Muscle of leg (tissue), 3 donors: ENCODE measurements at regions not wholly inside any gene's neighbourhood (a gene's known extent, or its start where the extent isn't known, plus 50 kb on each side); places are given as distances from the start of the nearest gene placed in this dataset.

Experiments
- DNase-seq: peaks from one replicate; pipeline ENCODE4 v3.0.0; 2013
- H3K27ac ChIP-seq: one replicate; pipeline ENCODE4 v1.5.1; 2013; ENCODE audit warnings: mild to moderate bottlenecking, low read length, control low read depth
- H3K27me3 ChIP-seq: one replicate; pipeline ENCODE4 v1.6.1; 2013; ENCODE audit warnings: low read length; ENCODE audit not compliant: control insufficient read depth, insufficient read depth
- H3K36me3 ChIP-seq: one replicate; pipeline ENCODE4 v1.6.1; 2013; ENCODE audit warnings: low read length; ENCODE audit not compliant: control insufficient read depth, insufficient read depth
- H3K4me1 ChIP-seq: one replicate; pipeline ENCODE4 v1.6.1; 2013; ENCODE audit warnings: low read length; ENCODE audit not compliant: control insufficient read depth, insufficient read depth
- H3K4me3 ChIP-seq: one replicate; pipeline ENCODE4 v1.5.1; 2013; ENCODE audit warnings: low read length, control low read depth
- H3K9me3 ChIP-seq: replicated peaks from 2 replicates; pipeline ENCODE4 v1.6.1; 2013; ENCODE audit warnings: low read depth, low read length; ENCODE audit not compliant: control insufficient read depth
- WGBS: methylation state at CpG from one replicate; pipeline ENCODE4 v1.1.5; 2013; ENCODE audit warnings: missing lambda C conversion rate; ENCODE audit not compliant: insufficient coverage; 5-methylcytosine and 5-hydroxymethylcytosine counted together

DNA sequence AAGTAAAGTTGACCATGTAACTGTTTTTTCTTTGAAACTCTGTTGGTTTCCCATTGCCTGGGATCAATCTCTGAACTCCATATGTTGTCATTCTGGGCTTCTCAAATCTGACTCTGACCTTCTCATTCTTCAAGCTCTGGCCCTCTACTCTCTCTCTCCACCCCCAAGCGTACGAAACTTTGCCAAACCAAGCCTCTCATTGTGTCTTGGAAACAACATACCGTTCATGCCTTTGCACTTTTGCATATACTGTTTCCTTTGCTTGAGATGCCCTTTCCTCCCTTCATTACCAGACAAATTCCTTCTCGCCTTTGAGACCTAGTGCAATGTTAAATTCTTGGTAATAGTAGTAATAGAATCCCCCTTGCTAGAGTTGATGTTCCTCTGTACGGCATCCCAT is 113.7 kb downstream of the OLFM4 start:
- Histone ChIP-seq H3K27me3 (no peaks in the 10 kb centered on the region), H3K4me1 (peaks cover 9% of the 10 kb centered on the region), H3K4me3 (no peak overlapping the region), H3K9me3 (no peaks in the 10 kb centered on the region), H3K27ac (no peak overlapping the region), H3K36me3 (no peaks in the 10 kb centered on the region)
- WGBS: 71% methylated on average over 4 of the region's 5 CpGs
- no peak for DNase-seq

DNA sequence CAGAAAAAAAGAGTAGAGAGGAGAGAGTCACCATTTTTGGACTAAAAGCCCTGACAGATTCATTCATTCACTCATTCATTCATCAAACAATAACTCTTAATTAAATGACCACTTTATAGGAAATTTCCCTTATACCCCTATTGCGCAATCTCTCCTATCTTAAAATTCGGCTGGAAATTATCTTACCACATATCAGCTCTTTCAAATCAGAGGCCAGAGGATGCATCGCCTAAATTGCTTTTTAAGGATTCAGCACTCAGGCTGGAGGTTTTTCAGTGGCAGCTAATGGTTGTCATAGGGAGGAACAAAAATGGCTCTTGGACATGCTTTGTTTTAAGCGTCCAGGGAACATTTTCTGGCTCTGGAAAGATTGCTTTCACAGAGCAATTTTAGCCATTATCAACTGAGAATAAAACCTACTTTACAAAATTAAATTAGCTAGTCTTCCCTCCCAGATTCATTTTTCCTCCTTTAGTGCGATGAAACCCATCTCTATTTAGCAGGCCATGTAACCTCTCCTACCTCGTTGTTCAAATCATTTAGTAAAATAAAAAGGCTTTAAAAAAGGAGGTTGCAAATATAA is 115.2 kb downstream of the OLFM4 start:
- WGBS: 66% methylated on average over 3 of the region's 6 CpGs

DNA sequence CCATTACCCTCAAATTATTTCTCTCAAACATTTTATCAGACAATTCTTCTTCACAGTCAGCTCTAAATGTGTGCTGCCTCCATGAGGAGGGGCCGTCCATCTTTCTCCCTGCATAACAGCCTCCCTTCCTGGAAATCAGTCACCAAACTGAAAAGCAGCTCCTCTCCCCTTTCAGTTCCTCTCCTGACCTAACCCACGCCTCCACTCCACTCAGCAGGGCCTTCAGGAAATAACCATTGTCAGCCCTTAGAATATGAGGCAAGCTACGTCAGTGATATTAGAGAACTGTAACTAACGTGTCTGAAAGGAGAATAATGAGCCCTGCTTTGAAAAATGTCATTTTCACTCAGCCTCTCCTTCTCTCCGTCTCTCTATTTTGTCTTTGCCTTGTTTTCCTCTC is 116.2 kb downstream of the OLFM4 start:
- WGBS: 54% methylated on average over 3 of the region's 5 CpGs
- Histone ChIP-seq H3K27ac (no peak overlapping the region), H3K4me1 (no peaks in the 10 kb centered on the region), H3K9me3 (no peaks in the 10 kb centered on the region), H3K4me3 (no peak overlapping the region), H3K27me3 (no peaks in the 10 kb centered on the region), H3K36me3 (no peaks in the 10 kb centered on the region)
- peak; percentile 40 for DNase-seq

More for the DNA sequence above, 115.2 kb downstream of the OLFM4 start:
- no peaks in the 10 kb centered on the region for H3K9me3 ChIP-seq
- no peak overlapping the region for H3K4me3 ChIP-seq
- no peaks in the 10 kb centered on the region for H3K27me3 ChIP-seq
- no peak for DNase-seq
- H3K27ac ChIP-seq: no peak overlapping the region
- peaks cover 3% of the 10 kb centered on the region for H3K4me1 ChIP-seq
- H3K36me3 ChIP-seq: no peaks in the 10 kb centered on the region

DNA sequence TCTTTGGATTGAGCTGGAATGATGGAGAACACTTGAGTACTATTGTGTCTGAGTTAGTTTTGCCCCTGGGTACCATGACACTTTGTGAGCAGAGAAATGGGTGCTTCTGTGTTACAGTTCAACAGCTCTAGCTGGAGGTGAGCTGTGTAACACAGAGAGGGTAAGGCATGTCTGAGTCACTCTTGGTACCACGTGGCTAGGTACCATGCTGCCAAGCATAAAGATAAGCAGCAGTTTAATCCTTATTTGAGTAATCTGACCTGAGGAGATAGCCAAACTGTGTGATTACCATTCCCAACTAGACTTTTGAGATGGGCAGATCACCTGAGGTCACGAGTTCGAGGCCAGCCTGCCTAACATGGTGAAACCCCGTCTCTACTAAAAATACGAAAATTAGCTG is 122.0 kb downstream of the OLFM4 start:
- H3K27me3 ChIP-seq: no peaks in the 10 kb centered on the region
- H3K27ac ChIP-seq: no peak overlapping the region
- 90% methylated on average over 5 of the region's 5 CpGs for WGBS
- no peaks in the 10 kb centered on the region for H3K4me1 ChIP-seq
- H3K36me3 ChIP-seq: no peaks in the 10 kb centered on the region
- no peak overlapping the region for H3K4me3 ChIP-seq
- no peaks in the 10 kb centered on the region for H3K9me3 ChIP-seq
- DNase-seq: no peak

DNA sequence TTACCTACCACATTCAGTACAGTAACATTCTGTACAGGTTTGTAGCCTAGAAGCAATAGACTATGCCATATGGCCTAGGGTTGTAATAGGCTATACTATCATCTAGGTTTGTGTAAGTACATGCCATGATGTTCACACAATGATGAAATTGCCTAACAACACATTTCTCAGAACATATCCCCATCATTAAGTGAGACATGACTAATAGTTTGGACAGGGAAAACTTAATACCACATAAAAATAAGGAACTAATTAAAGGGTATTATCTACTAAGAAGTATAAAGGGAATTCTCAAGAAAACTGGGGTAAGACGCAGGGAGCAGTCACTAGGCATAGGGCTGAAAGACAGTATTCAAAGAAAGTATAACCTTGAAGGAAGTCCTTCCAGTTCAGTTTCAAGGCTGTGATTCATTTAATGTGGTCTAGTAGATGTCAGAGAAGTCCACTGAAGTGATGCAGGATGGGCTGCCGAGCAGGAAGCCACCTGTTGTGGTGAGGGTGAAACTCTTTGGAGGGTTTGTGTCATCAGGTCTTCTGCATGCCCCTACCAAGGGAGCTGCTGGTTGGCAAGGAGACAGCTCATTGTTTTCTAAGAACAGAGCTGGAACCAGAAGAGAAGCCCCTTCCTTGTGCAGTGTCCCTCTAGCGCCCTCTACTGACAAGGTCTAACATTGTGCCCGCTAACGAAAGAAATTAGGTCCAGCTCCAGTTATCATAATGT is 122.9 kb downstream of the OLFM4 start:
- no peak overlapping the region for H3K27ac ChIP-seq
- no peaks in the 10 kb centered on the region for H3K4me1 ChIP-seq
- DNase-seq: peak; percentile 72
- 20% methylated on average over 5 of the region's 5 CpGs for WGBS
- no peaks in the 10 kb centered on the region for H3K27me3 ChIP-seq
- no peaks in the 10 kb centered on the region for H3K36me3 ChIP-seq
- H3K9me3 ChIP-seq: no peaks in the 10 kb centered on the region
- H3K4me3 ChIP-seq: no peak overlapping the region

DNA sequence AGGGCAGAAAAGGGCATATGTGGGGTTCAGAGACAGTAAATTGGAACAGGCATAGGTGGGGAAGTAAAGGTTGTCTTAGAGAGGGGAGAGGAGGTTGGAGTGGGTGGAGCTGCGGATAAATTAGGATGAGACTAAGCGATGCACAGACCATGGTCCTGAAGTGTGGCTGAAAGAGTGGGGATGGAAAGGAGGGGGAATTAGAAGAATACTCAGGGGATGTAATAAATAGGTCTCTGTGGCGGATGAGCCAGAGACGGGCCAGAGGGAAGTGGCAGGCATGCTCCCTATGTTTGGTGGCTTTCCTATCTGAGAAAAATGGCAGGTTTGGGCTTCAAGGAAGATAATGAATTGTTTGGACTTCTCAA is 123.4 kb downstream of the OLFM4 start:
- Histone ChIP-seq H3K9me3 (no peaks in the 10 kb centered on the region), H3K27me3 (no peaks in the 10 kb centered on the region), H3K4me1 (no peaks in the 10 kb centered on the region), H3K27ac (no peak overlapping the region), H3K36me3 (no peaks in the 10 kb centered on the region), H3K4me3 (no peak overlapping the region)
- DNase-seq: no peak
- 24% methylated on average over 4 of the region's 4 CpGs for WGBS

DNA sequence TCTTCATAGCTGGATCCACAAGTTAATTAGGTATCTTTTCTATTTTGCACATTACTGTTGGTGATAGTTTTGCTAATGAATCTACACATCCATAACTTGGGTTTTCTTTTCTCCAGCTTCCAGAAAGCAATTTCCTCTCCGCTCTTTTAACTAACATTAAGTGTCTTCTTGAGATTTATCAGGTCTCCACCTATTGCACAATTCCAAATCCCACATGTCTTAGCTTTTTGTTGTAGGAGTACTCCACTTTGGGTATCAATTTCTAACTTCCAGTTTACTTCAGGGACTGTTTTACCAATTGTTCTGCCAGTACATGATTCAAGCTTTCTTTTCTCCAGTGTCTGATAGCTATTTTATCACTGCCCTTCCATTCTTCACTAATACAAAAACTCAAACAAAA is 129.6 kb downstream of the OLFM4 start:
- Histone ChIP-seq H3K4me3 (no peak overlapping the region), H3K27me3 (no peaks in the 10 kb centered on the region), H3K36me3 (no peaks in the 10 kb centered on the region), H3K27ac (no peak overlapping the region), H3K9me3 (no peaks in the 10 kb centered on the region), H3K4me1 (no peaks in the 10 kb centered on the region)
- no peak for DNase-seq
- WGBS: no CpG with 5 or more reads among the region's 1 CpG

DNA sequence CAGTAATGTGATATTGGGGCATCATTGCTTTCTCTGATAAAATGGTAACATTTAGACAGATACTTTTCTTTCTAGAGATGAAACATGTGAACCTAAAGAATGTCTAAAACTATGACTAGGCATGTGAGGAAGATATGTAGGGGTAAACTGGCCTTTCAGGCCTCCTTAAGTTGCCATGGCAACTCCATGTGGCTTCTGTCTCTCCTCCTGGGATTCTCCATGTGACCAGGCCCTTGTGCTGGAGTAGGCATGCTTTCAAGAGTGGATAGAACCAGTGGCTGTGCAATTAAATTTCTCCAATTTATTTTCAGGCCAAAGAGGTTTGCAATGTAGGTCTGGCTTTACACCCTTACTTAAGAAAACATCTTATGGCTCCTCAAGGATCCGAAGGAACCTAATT is 130.8 kb downstream of the OLFM4 start:
- no CpG with 5 or more reads among the region's 1 CpG for WGBS
- Histone ChIP-seq H3K27ac (no peak overlapping the region), H3K36me3 (no peaks in the 10 kb centered on the region), H3K27me3 (no peaks in the 10 kb centered on the region), H3K4me1 (no peaks in the 10 kb centered on the region), H3K9me3 (no peaks in the 10 kb centered on the region), H3K4me3 (no peak overlapping the region)
- no peak for DNase-seq

DNA sequence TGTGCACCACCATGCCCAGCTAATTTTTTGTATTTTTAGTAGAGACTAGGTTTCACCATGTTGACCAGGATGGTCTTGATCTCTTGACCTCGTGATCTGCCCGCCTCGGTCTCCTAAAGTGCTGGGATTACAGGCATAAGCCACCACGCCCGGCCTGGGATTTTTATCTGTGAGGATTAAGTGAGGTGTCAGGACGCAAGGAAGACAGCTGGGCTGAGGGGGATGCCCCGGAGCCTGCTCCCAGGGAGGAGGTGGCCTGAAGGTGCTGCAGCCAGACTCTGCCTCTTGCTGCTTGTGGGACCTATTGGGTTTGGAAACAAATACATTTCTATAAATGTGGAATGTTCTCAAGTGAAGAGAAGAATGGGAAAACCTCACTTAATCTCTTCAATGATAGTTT is 131.6 kb downstream of the OLFM4 start:
- no peak for DNase-seq
- H3K36me3 ChIP-seq: no peaks in the 10 kb centered on the region
- no peaks in the 10 kb centered on the region for H3K4me1 ChIP-seq
- WGBS: 67% methylated on average over 3 of the region's 7 CpGs
- no peak overlapping the region for H3K4me3 ChIP-seq
- no peaks in the 10 kb centered on the region for H3K27me3 ChIP-seq
- no peaks in the 10 kb centered on the region for H3K9me3 ChIP-seq
- no peak overlapping the region for H3K27ac ChIP-seq

DNA sequence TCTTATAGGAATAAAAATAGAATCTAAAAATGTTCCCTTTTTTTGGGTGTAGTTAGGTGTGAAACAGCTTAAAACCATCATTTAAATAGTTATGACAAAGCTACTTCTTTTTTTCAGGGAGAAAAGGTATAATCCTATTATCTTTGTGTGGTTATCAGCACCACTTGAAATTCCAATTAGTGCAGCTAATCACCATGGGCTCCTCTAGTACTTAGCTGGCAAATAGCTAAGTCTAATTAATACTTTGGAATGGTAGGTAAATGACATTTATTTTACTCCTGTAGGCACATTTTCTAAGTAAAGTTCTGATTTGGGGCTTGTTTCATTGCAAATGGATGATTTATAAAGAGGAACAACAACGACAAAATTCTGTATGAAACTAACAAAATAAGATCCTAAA is 132.6 kb downstream of the OLFM4 start:
- Histone ChIP-seq H3K9me3 (no peaks in the 10 kb centered on the region), H3K4me1 (no peaks in the 10 kb centered on the region), H3K27ac (no peak overlapping the region), H3K27me3 (no peaks in the 10 kb centered on the region), H3K4me3 (no peak overlapping the region), H3K36me3 (no peaks in the 10 kb centered on the region)
- no CpG with 5 or more reads among the region's 1 CpG for WGBS
- DNase-seq: no peak

DNA sequence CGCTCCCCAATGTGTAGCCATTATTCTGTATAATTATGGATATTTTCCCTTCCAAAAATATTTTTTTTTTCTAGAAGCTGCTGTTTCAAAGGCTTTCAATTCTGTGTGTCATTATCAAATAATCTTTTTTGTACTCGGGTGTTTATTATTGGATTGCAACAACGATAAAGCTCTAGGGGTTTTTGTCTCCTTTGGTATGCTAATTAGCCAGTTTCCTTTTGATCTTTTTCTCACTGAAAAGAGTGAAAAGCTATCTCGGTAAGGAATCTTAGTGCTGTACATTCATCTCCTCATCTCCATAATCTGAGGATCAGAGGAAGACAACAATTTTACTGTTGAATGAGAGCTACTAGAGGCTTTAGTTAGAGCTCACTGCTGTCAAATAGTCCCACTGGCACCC is 136.6 kb downstream of the OLFM4 start:
- no peaks in the 10 kb centered on the region for H3K27me3 ChIP-seq
- no peaks in the 10 kb centered on the region for H3K9me3 ChIP-seq
- H3K36me3 ChIP-seq: no peaks in the 10 kb centered on the region
- no peak overlapping the region for H3K27ac ChIP-seq
- H3K4me1 ChIP-seq: no peaks in the 10 kb centered on the region
- no peak overlapping the region for H3K4me3 ChIP-seq
- DNase-seq: no peak
- no CpG with 5 or more reads among the region's 4 CpGs for WGBS
